ENCODE measurements at regions not wholly inside any gene's neighbourhood (a gene's known extent, or its start where the extent isn't known, plus 50 kb on each side); places are given as distances from the start of the nearest gene placed in this dataset.

DNA sequence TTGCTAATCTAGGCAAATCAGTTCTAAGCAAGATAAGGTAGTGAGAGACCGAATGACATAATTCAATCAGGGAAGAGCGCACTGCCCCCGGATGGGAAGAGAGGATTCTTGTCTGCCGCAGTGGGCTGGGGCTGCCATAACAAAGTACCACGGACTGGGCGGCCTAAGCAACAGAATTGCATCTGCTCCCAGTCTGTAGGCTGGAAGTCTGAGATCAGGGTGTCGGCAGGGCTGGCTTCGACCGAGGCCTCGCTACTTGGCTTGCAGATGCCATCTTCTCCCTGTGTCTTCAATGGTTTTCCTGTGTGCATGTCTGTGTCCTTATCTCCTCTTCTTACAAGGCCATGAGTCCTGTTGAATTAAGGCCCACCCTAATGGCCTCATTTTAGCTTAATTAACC, 59.7 kb upstream of the TMEM72 start:
- H3K4me1 ChIP-seq, result peaks cover 33% of the 10 kb centered on the region
- no peak overlapping the region for H3K9ac ChIP-seq
- no peak for TF ChIP-seq Cebpa-rat (IDR thresholded peaks at IDR 0.05)
- no peak overlapping the region for H3K4me3 ChIP-seq
- H3K9me3 ChIP-seq, result peaks cover 7% of the 10 kb centered on the region; the same call in 1 of the 2 replicates
- no peaks in the 10 kb centered on the region for H3K27me3 ChIP-seq
- no peak overlapping the region for H3K27ac ChIP-seq
- no peaks in the 10 kb centered on the region for H3K36me3 ChIP-seq
- H4K20me1 ChIP-seq, result no peaks in the 10 kb centered on the region
- no peak overlapping the region for H3K4me2 ChIP-seq

GRCh38 chr10:44851881-44852280, 59.3 kb upstream of the TMEM72 start:
- no peaks in the 10 kb centered on the region for H3K36me3 ChIP-seq
- no peak overlapping the region for H3K9ac ChIP-seq
- H3K27me3 ChIP-seq, result no peaks in the 10 kb centered on the region
- H3K27ac ChIP-seq, result peak overlapping the region; percentile 46; the same call in 1 of the 2 replicates
- H3K4me1 ChIP-seq, result peaks cover 38% of the 10 kb centered on the region
- H3K4me2 ChIP-seq, result no peak overlapping the region
- no peak for TF ChIP-seq Cebpa-rat (IDR thresholded peaks at IDR 0.05)
- H3K9me3 ChIP-seq, result peaks cover 7% of the 10 kb centered on the region; the same call in 1 of the 2 replicates
- no peaks in the 10 kb centered on the region for H4K20me1 ChIP-seq
- no peak overlapping the region for H3K4me3 ChIP-seq

DNA sequence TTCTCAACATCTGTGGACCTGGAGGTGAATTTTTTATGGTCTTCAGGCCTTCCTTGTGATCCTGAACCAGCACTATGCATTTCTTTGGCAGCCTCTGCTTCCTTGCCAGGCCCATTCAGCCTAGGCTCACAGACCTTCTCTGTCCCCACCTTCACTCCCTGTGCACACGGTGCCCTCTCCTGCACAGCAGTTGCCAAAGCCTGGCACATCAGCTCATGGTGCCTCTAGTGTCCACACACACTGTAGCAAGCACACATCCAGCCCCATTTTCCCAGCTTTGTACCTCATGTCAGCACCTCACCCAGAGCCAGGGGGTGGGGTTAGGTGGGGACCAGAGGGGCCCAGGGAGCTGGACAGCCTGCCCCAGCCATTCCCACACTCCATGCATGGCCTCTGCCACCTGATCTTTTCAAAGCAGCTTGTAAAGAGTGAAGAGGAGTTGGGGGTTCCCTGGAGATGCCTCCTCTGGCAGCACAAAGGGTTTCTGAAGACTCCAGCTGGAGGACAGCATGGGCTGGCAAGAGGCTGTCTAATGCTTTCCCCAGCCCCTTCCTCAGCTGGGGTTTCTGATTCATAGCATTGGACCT, 57.9 kb upstream of the TMEM72 start:
- Histone ChIP-seq H3K9ac (no peak overlapping the region), H3K27ac (peak overlapping the region; percentile 57), H3K4me3 (no peak overlapping the region), H3K9me3 (peaks cover 6% of the 10 kb centered on the region; the same call in 1 of the 2 replicates), H3K36me3 (no peaks in the 10 kb centered on the region), H4K20me1 (no peaks in the 10 kb centered on the region), H3K27me3 (no peaks in the 10 kb centered on the region), H3K4me2 (peak overlapping the region; percentile 71), H3K4me1 (peaks cover 52% of the 10 kb centered on the region)
- no peak for TF ChIP-seq Cebpa-rat (IDR thresholded peaks at IDR 0.05)

DNA sequence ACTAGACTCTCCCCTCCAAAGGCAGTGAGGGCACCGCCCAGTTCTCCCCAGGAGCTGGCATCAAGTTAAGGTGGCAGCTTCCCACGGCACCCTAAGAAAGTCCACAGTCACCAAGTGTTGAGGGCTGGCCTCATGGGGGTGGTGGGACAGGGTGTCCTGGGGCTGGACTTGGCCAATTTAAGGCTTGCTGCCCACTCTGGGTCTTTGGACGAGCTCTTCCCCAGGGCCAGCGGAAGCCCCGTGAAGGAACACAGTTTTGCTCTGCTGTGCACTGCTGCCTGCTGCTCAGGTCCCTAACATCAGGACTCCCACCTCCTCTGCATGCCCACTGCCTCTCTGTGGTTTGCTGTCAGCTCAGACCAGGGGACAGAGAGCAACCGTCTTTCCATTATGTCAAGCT, 57.3 kb upstream of the TMEM72 start:
- Histone ChIP-seq H3K4me1 (peaks cover 57% of the 10 kb centered on the region), H3K27me3 (no peaks in the 10 kb centered on the region), H3K27ac (peak overlapping the region; percentile 57), H3K36me3 (no peaks in the 10 kb centered on the region), H3K9me3 (0 out of 2 replicates have a peak, but pooled peaks cover under 1% of the 10 kb centered on the region), H3K4me2 (peak overlapping the region; percentile 71), H3K4me3 (no peak overlapping the region), H3K9ac (no peak overlapping the region), H4K20me1 (no peaks in the 10 kb centered on the region)
- TF ChIP-seq Cebpa-rat (IDR thresholded peaks at IDR 0.05), result no peak

DNA sequence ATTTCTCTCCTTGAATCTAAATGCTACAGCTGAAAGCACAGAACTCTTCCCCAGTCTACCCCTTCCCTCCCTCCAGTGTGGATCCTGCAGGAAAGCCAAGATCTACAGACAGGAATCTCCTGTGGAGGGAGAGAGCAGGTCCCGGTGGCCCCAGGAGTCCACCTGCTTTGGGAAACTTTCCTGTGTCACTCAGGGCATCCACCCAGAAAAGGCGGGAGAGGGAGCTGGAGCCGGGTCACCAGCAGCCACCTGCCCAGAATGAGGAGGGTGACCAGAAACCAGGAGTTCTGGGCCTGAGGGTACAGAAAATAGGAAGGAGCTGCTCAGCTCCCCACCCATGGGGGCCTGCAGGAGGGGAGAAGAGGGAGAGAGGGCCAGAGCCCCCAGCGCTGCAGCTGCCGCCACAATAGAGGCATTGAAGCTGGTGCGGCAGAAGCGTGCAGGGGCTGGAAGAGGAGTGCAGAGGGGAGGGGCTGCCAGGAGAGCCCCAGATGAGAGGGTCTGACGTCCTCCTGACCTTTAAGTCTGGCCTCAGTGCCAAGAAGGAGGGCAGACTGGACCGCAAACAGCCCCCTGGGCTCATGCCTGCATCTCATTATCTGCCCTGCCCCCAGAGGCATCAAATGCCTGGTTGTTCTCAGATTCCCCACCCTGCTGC, 56.3 kb upstream of the TMEM72 start:
- H3K9me3 ChIP-seq, result no peaks in the 10 kb centered on the region
- peak overlapping the region; percentile 71 for H3K4me2 ChIP-seq
- H3K27ac ChIP-seq, result peak overlapping the region; percentile 25; the same call in 1 of the 2 replicates
- no peaks in the 10 kb centered on the region for H3K27me3 ChIP-seq
- peaks cover 59% of the 10 kb centered on the region for H3K4me1 ChIP-seq
- no peaks in the 10 kb centered on the region for H4K20me1 ChIP-seq
- no peaks in the 10 kb centered on the region for H3K36me3 ChIP-seq
- TF ChIP-seq Cebpa-rat (IDR thresholded peaks at IDR 0.05), result no peak
- no peak overlapping the region for H3K9ac ChIP-seq
- H3K4me3 ChIP-seq, result no peak overlapping the region

- H3K9ac ChIP-seq, result no peak overlapping the region
- no peaks in the 10 kb centered on the region for H3K27me3 ChIP-seq
- no peak overlapping the region for H3K4me3 ChIP-seq
- peaks cover 77% of the 10 kb centered on the region for H3K4me1 ChIP-seq
- H3K36me3 ChIP-seq, result no peaks in the 10 kb centered on the region
- H4K20me1 ChIP-seq, result no peaks in the 10 kb centered on the region
- H3K9me3 ChIP-seq, result no peaks in the 10 kb centered on the region
- TF ChIP-seq Cebpa-rat (IDR thresholded peaks at IDR 0.05), result no peak
- H3K4me2 ChIP-seq, result peak overlapping the region; percentile 60
- no peak overlapping the region for H3K27ac ChIP-seq
Observed at GRCh38 chr10:44856696-44857095, 54.4 kb upstream of the TMEM72 start.

GRCh38 chr10:44857363-44858016, 53.6 kb upstream of the TMEM72 start:
- TF ChIP-seq Cebpa-rat (IDR thresholded peaks at IDR 0.05), result no peak
- H3K9me3 ChIP-seq, result no peaks in the 10 kb centered on the region
- peak overlapping the region; percentile 60 for H3K4me2 ChIP-seq
- peaks cover 85% of the 10 kb centered on the region for H3K4me1 ChIP-seq
- H3K27ac ChIP-seq, result no peak overlapping the region
- H3K36me3 ChIP-seq, result no peaks in the 10 kb centered on the region
- no peaks in the 10 kb centered on the region for H4K20me1 ChIP-seq
- H3K9ac ChIP-seq, result no peak overlapping the region
- H3K27me3 ChIP-seq, result no peaks in the 10 kb centered on the region
- H3K4me3 ChIP-seq, result no peak overlapping the region

GRCh38 chr10:44858017-44858371, 53.1 kb upstream of the TMEM72 start:
- H3K9ac ChIP-seq, result no peak overlapping the region
- no peaks in the 10 kb centered on the region for H3K9me3 ChIP-seq
- no peaks in the 10 kb centered on the region for H3K27me3 ChIP-seq
- H3K36me3 ChIP-seq, result no peaks in the 10 kb centered on the region
- TF ChIP-seq Cebpa-rat (IDR thresholded peaks at IDR 0.05), result no peak
- peaks cover 87% of the 10 kb centered on the region for H3K4me1 ChIP-seq
- H3K4me2 ChIP-seq, result peak overlapping the region; percentile 60; the same call in 1 of the 2 replicates
- H3K27ac ChIP-seq, result no peak overlapping the region
- H3K4me3 ChIP-seq, result no peak overlapping the region
- no peaks in the 10 kb centered on the region for H4K20me1 ChIP-seq

GRCh38 chr10:44858988-44859387, 52.1 kb upstream of the TMEM72 start:
- Histone ChIP-seq H3K9me3 (no peaks in the 10 kb centered on the region), H3K4me3 (no peak overlapping the region), H4K20me1 (no peaks in the 10 kb centered on the region), H3K36me3 (no peaks in the 10 kb centered on the region), H3K27ac (no peak overlapping the region), H3K4me1 (peaks cover 87% of the 10 kb centered on the region), H3K27me3 (no peaks in the 10 kb centered on the region), H3K4me2 (no peak overlapping the region), H3K9ac (no peak overlapping the region)
- TF ChIP-seq Cebpa-rat (IDR thresholded peaks at IDR 0.05), result no peak

Data from BLaER1 (cell line).